Inflammatory macrophage treated with lipopolysaccharide for 4 hours (primary cell): ENCODE measurements at regions not wholly inside any gene's neighbourhood (a gene's known extent, or its start where the extent isn't known, plus 50 kb on each side); places are given as distances from the start of the nearest gene placed in this dataset.
A peak's percentile ranks its signal among the peaks of the same experiment; 100 is the strongest.
"Not testable (repeated sequence)": the region's sequence is repeated elsewhere in the genome, so short reads cannot be mapped to it uniquely, and the experiment has no call there.

ENCODE experiments used
- DNase-seq: peaks from one replicate; pipeline ENCODE4 v3.0.0-alpha.2; 2020

GRCh38 chrX:124238268-124238667 is 94.2 kb upstream of the TEX13D start:
- DNase-seq: no peak

GRCh38 chrX:124239324-124239723 is 93.1 kb upstream of the TEX13D start:
- DNase-seq: no peak

- DNase-seq: no peak
These were observed 92.5 kb upstream of the TEX13D start for GRCh38 chrX:124239911-124240310.

GRCh38 chrX:124240422-124240821 is 92.0 kb upstream of the TEX13D start:
- DNase-seq: no peak

GRCh38 chrX:124242131-124242530 is 90.3 kb upstream of the TEX13D start:
- no peak for DNase-seq

- no peak for DNase-seq
These were observed 83.1 kb upstream of the TEX13D start for GRCh38 chrX:124249345-124249744.

GRCh38 chrX:124250835-124251437 is 81.5 kb upstream of the TEX13D start:
- DNase-seq: peak; percentile 45

- DNase-seq: no peak
These were observed 77.8 kb upstream of the TEX13D start for GRCh38 chrX:124254611-124255010.

- DNase-seq: no peak
These were observed 76.2 kb upstream of the TEX13D start for GRCh38 chrX:124256216-124256615.

- no peak for DNase-seq
These were observed 75.7 kb upstream of the TEX13D start for GRCh38 chrX:124256629-124257380.

- peak; percentile 48 for DNase-seq
These were observed 74.3 kb upstream of the TEX13D start for GRCh38 chrX:124257924-124258702.

GRCh38 chrX:124260845-124261244 is 71.6 kb upstream of the TEX13D start:
- no peak for DNase-seq

GRCh38 chrX:124263743-124264142 is 68.7 kb upstream of the TEX13D start:
- no peak for DNase-seq

- no peak for DNase-seq
These were observed 64.4 kb upstream of the TEX13D start for GRCh38 chrX:124268099-124268498.

GRCh38 chrX:124269881-124270280 is 62.6 kb upstream of the TEX13D start:
- no peak for DNase-seq

GRCh38 chrX:124271599-124271998 is 60.9 kb upstream of the TEX13D start:
- DNase-seq: not testable (repeated sequence)

- no peak for DNase-seq
These were observed 60.0 kb upstream of the TEX13D start for GRCh38 chrX:124272370-124272982.

GRCh38 chrX:124274438-124275181 is 57.9 kb upstream of the TEX13D start:
- DNase-seq: no peak

GRCh38 chrX:124275182-124275894 is 57.1 kb upstream of the TEX13D start:
- DNase-seq: no peak

GRCh38 chrX:124280294-124280902 is 52.1 kb upstream of the TEX13D start:
- DNase-seq: no peak

- no peak for DNase-seq
These were observed 49.9 kb upstream of the TEX13D start for GRCh38 chrX:124282580-124282979.
